ENCODE measurements at regions not wholly inside any gene's neighbourhood (a gene's known extent, or its start where the extent isn't known, plus 50 kb on each side); places are given as distances from the start of the nearest gene placed in this dataset.

GRCh38 chr1:170284016-170284415, 138.3 kb downstream of the NTMT2 start:
- ATAC-seq (replicated peaks in 1 of 4), result no peak

GRCh38 chr1:170284512-170284911, 138.8 kb downstream of the NTMT2 start:
- no CpG with 5 or more reads among the region's 7 CpGs for WGBS (ENCODE audit: insufficient coverage)
- Histone ChIP-seq H3K4me3 (ENCODE audit: control insufficient read depth in 1 of 2, extremely low read depth in 1 of 2, low read length in 1 of 2) (no peak overlapping the region), H3K4me1 (ENCODE audit: control insufficient read depth in 1 of 2, extremely low read depth in 1 of 2, insufficient read depth in 2 of 2, low read length in 2 of 2) (no peaks in the 10 kb centered on the region), H3K9me3 (no peaks in the 10 kb centered on the region), H3K27ac (ENCODE audit: low read length) (no peak overlapping the region), H3K27me3 (replicated peaks in 1 of 2; ENCODE audit: control insufficient read depth in 2 of 2, extremely low read depth in 1 of 2, insufficient read depth in 2 of 2, low read length in 1 of 2) (no peaks in the 10 kb centered on the region), H3K36me3 (ENCODE audit: control insufficient read depth in 2 of 2, extremely low read depth in 1 of 2, insufficient read depth in 1 of 2, low read length in 1 of 2) (no peaks in the 10 kb centered on the region)
- H3K9me3 Mint-ChIP-seq, result no peaks in the 10 kb centered on the region
- H3K4me1 Mint-ChIP-seq, result no peaks in the 10 kb centered on the region
- ChIA-PET POLR2A (no interaction called here), CTCF (no interaction called here)
- H3K27me3 Mint-ChIP-seq, result peaks cover 0 to 11% of the 10 kb centered on the region in 2 donors
- DNase-seq, result no peak
- H3K4me3 Mint-ChIP-seq, result no peak overlapping the region
- H3K27ac Mint-ChIP-seq, result no peak overlapping the region
- no peaks in the 10 kb centered on the region for H3K36me3 Mint-ChIP-seq
- no peak for ATAC-seq (replicated peaks in 1 of 4)

More at GRCh38 chr1:170284016-170284415, 138.3 kb downstream of the NTMT2 start:
- no peaks in the 10 kb centered on the region for H3K27me3 ChIP-seq (replicated peaks in 1 of 2; ENCODE audit: control insufficient read depth in 2 of 2, extremely low read depth in 1 of 2, insufficient read depth in 2 of 2, low read length in 1 of 2)
- H3K4me3 ChIP-seq (ENCODE audit: control insufficient read depth in 1 of 2, extremely low read depth in 1 of 2, low read length in 1 of 2), result no peak overlapping the region
- no peaks in the 10 kb centered on the region for H3K9me3 ChIP-seq
- H3K4me1 Mint-ChIP-seq, result no peaks in the 10 kb centered on the region
- DNase-seq, result no peak
- H3K36me3 ChIP-seq (ENCODE audit: control insufficient read depth in 2 of 2, extremely low read depth in 1 of 2, insufficient read depth in 1 of 2, low read length in 1 of 2), result no peaks in the 10 kb centered on the region
- CTCF ChIA-PET, result no interaction called here
- no peaks in the 10 kb centered on the region for H3K4me1 ChIP-seq (ENCODE audit: control insufficient read depth in 1 of 2, extremely low read depth in 1 of 2, insufficient read depth in 2 of 2, low read length in 2 of 2)
- POLR2A ChIA-PET, result no interaction called here
- peaks cover under 1 to 8% of the 10 kb centered on the region in 2 donors for H3K27me3 Mint-ChIP-seq
- H3K9me3 Mint-ChIP-seq, result no peaks in the 10 kb centered on the region
- no peaks in the 10 kb centered on the region for H3K36me3 Mint-ChIP-seq
- H3K4me3 Mint-ChIP-seq, result no peak overlapping the region
- no peak overlapping the region for H3K27ac Mint-ChIP-seq
- no CpG with 5 or more reads among the region's 3 CpGs for WGBS (ENCODE audit: insufficient coverage)
- H3K27ac ChIP-seq (ENCODE audit: low read length), result no peak overlapping the region

- Mint-ChIP-seq H3K4me1 (no peaks in the 10 kb centered on the region), H3K27ac (no peak overlapping the region), H3K27me3 (peaks cover 0 to 14% of the 10 kb centered on the region in 2 donors), H3K9me3 (no peaks in the 10 kb centered on the region), H3K4me3 (no peak overlapping the region), H3K36me3 (no peaks in the 10 kb centered on the region)
- WGBS (ENCODE audit: insufficient coverage), result 95% methylated on average over 5 of the region's 5 CpGs
- H3K4me3 ChIP-seq (ENCODE audit: control insufficient read depth in 1 of 2, extremely low read depth in 1 of 2, low read length in 1 of 2), result no peak overlapping the region
- no peaks in the 10 kb centered on the region for H3K9me3 ChIP-seq
- no peaks in the 10 kb centered on the region for H3K36me3 ChIP-seq (ENCODE audit: control insufficient read depth in 2 of 2, extremely low read depth in 1 of 2, insufficient read depth in 1 of 2, low read length in 1 of 2)
- no peaks in the 10 kb centered on the region for H3K27me3 ChIP-seq (replicated peaks in 1 of 2; ENCODE audit: control insufficient read depth in 2 of 2, extremely low read depth in 1 of 2, insufficient read depth in 2 of 2, low read length in 1 of 2)
- no peak overlapping the region for H3K27ac ChIP-seq (ENCODE audit: low read length)
- DNase-seq (no peak), ATAC-seq (replicated peaks in 1 of 4) (no peak)
- ChIA-PET POLR2A (no interaction called here), CTCF (no interaction called here)
- H3K4me1 ChIP-seq (ENCODE audit: control insufficient read depth in 1 of 2, extremely low read depth in 1 of 2, insufficient read depth in 2 of 2, low read length in 2 of 2), result no peaks in the 10 kb centered on the region
These were observed 139.2 kb downstream of the NTMT2 start for GRCh38 chr1:170284951-170285350.

DNA sequence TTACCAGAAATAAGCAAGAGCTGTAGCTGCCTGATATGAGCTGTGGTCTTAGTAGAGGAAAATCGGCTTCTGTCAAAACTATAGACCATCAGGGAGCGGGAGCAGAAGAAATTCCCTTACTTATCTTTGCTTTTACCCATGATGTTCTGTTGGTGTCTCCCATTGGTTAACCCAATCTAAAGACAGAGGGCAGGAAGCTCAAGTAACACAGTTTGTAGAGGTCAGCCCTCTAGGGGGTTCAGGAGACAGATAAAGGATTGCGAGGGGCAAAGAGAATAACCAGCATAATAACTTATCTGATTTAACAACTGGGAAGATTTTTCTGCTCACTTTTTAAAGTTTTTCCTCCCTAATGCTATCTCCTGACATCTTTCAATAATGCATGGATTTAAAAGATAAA, 142.4 kb downstream of the NTMT2 start:
- H3K36me3 ChIP-seq (ENCODE audit: control insufficient read depth in 2 of 2, extremely low read depth in 1 of 2, insufficient read depth in 1 of 2, low read length in 1 of 2), result no peaks in the 10 kb centered on the region
- no peak overlapping the region for H3K4me3 ChIP-seq (ENCODE audit: control insufficient read depth in 1 of 2, extremely low read depth in 1 of 2, low read length in 1 of 2)
- no peaks in the 10 kb centered on the region for H3K27me3 ChIP-seq (replicated peaks in 1 of 2; ENCODE audit: control insufficient read depth in 2 of 2, extremely low read depth in 1 of 2, insufficient read depth in 2 of 2, low read length in 1 of 2)
- Mint-ChIP-seq H3K27ac (no peak overlapping the region), H3K36me3 (no peaks in the 10 kb centered on the region), H3K27me3 (peaks cover 0 to 15% of the 10 kb centered on the region in 2 donors), H3K9me3 (no peaks in the 10 kb centered on the region), H3K4me3 (no peak overlapping the region), H3K4me1 (no peaks in the 10 kb centered on the region)
- no peaks in the 10 kb centered on the region for H3K9me3 ChIP-seq
- H3K4me1 ChIP-seq (ENCODE audit: control insufficient read depth in 1 of 2, extremely low read depth in 1 of 2, insufficient read depth in 2 of 2, low read length in 2 of 2), result no peaks in the 10 kb centered on the region
- no CpG with 5 or more reads among the region's 3 CpGs for WGBS (ENCODE audit: insufficient coverage)
- ATAC-seq (replicated peaks in 1 of 4) (no peak), DNase-seq (no peak)
- ChIA-PET CTCF (no interaction called here), POLR2A (no interaction called here)
- no peak overlapping the region for H3K27ac ChIP-seq (ENCODE audit: low read length)

DNA sequence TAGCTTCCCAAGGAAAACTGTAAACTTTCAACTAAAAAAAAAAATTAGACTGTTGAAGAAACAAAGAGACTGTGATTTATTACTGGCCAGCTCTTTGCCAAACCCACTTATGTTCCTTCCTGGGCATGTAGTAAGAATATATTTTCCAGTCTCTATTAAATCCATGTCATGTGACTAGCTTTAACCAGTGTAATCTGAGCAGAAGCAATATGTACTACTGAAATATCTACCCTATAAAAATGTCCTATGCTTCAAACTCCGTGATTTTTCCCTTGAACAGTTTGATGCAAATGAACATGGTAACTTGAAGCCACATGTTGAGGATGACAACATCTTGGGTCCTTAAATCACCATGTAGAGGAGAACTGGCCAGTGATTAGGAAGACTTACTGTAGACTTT, 144.5 kb downstream of the NTMT2 start:
- CTCF ChIA-PET, result no interaction called here
- Histone ChIP-seq H3K9me3 (no peaks in the 10 kb centered on the region), H3K27me3 (replicated peaks in 1 of 2; ENCODE audit: control insufficient read depth in 2 of 2, extremely low read depth in 1 of 2, insufficient read depth in 2 of 2, low read length in 1 of 2) (no peaks in the 10 kb centered on the region), H3K4me3 (ENCODE audit: control insufficient read depth in 1 of 2, extremely low read depth in 1 of 2, low read length in 1 of 2) (no peak overlapping the region), H3K36me3 (ENCODE audit: control insufficient read depth in 2 of 2, extremely low read depth in 1 of 2, insufficient read depth in 1 of 2, low read length in 1 of 2) (no peaks in the 10 kb centered on the region), H3K27ac (ENCODE audit: low read length) (no peak overlapping the region), H3K4me1 (ENCODE audit: control insufficient read depth in 1 of 2, extremely low read depth in 1 of 2, insufficient read depth in 2 of 2, low read length in 2 of 2) (no peaks in the 10 kb centered on the region)
- no peaks in the 10 kb centered on the region for H3K9me3 Mint-ChIP-seq
- ATAC-seq (replicated peaks in 1 of 4), result no peak
- POLR2A ChIA-PET, result no interaction called here
- H3K27me3 Mint-ChIP-seq, result peaks cover 0 to 15% of the 10 kb centered on the region in 2 donors
- DNase-seq, result no peak
- no peaks in the 10 kb centered on the region for H3K36me3 Mint-ChIP-seq
- H3K4me3 Mint-ChIP-seq, result no peak overlapping the region
- H3K27ac Mint-ChIP-seq, result no peak overlapping the region
- WGBS (ENCODE audit: insufficient coverage), result no CpG with 5 or more reads among the region's 1 CpG
- no peaks in the 10 kb centered on the region for H3K4me1 Mint-ChIP-seq

DNA sequence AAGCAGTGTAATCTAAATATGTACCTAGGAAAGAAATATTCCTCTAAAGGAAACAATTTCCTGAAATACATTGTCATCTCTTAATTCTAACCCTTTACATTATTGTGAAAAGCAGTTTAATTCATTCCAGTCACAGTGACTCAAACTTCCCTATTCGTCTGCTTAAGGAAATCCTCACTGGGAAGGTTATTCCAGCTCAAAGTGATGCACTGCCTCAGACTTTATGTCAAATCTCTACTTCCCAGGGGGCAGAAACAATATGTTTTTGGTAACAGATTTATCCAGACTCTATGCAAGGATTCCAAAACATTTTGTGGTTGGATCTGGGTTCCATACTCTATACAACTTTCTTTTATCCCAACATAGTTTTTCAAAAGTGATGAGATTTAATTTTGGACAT, 145.2 kb downstream of the NTMT2 start:
- ATAC-seq (replicated peaks in 1 of 4) (no peak), DNase-seq (no peak)
- Mint-ChIP-seq H3K4me3 (no peak overlapping the region), H3K9me3 (no peaks in the 10 kb centered on the region), H3K27ac (no peak overlapping the region), H3K4me1 (no peaks in the 10 kb centered on the region), H3K27me3 (peaks cover 0 to 15% of the 10 kb centered on the region in 2 donors), H3K36me3 (no peaks in the 10 kb centered on the region)
- POLR2A ChIA-PET, result no interaction called here
- Histone ChIP-seq H3K4me3 (ENCODE audit: control insufficient read depth in 1 of 2, extremely low read depth in 1 of 2, low read length in 1 of 2) (no peak overlapping the region), H3K27me3 (replicated peaks in 1 of 2; ENCODE audit: control insufficient read depth in 2 of 2, extremely low read depth in 1 of 2, insufficient read depth in 2 of 2, low read length in 1 of 2) (no peaks in the 10 kb centered on the region), H3K4me1 (ENCODE audit: control insufficient read depth in 1 of 2, extremely low read depth in 1 of 2, insufficient read depth in 2 of 2, low read length in 2 of 2) (no peaks in the 10 kb centered on the region), H3K9me3 (no peaks in the 10 kb centered on the region), H3K36me3 (ENCODE audit: control insufficient read depth in 2 of 2, extremely low read depth in 1 of 2, insufficient read depth in 1 of 2, low read length in 1 of 2) (no peaks in the 10 kb centered on the region), H3K27ac (ENCODE audit: low read length) (no peak overlapping the region)
- no CpG with 5 or more reads among the region's 1 CpG for WGBS (ENCODE audit: insufficient coverage)
- CTCF ChIA-PET, result no interaction called here

GRCh38 chr1:170291516-170291915, 145.8 kb downstream of the NTMT2 start:
- Mint-ChIP-seq H3K27me3 (peaks cover 0 to 15% of the 10 kb centered on the region in 2 donors), H3K9me3 (no peaks in the 10 kb centered on the region), H3K4me1 (no peaks in the 10 kb centered on the region), H3K4me3 (no peak overlapping the region), H3K27ac (no peak overlapping the region), H3K36me3 (no peaks in the 10 kb centered on the region)
- Histone ChIP-seq H3K36me3 (ENCODE audit: control insufficient read depth in 2 of 2, extremely low read depth in 1 of 2, insufficient read depth in 1 of 2, low read length in 1 of 2) (no peaks in the 10 kb centered on the region), H3K4me1 (ENCODE audit: control insufficient read depth in 1 of 2, extremely low read depth in 1 of 2, insufficient read depth in 2 of 2, low read length in 2 of 2) (no peaks in the 10 kb centered on the region), H3K4me3 (ENCODE audit: control insufficient read depth in 1 of 2, extremely low read depth in 1 of 2, low read length in 1 of 2) (no peak overlapping the region), H3K27ac (ENCODE audit: low read length) (no peak overlapping the region), H3K9me3 (no peaks in the 10 kb centered on the region), H3K27me3 (replicated peaks in 1 of 2; ENCODE audit: control insufficient read depth in 2 of 2, extremely low read depth in 1 of 2, insufficient read depth in 2 of 2, low read length in 1 of 2) (no peaks in the 10 kb centered on the region)
- 88% methylated on average over 3 of the region's 4 CpGs for WGBS (ENCODE audit: insufficient coverage)
- no peak for ATAC-seq (replicated peaks in 1 of 4)
- DNase-seq, result no peak
- ChIA-PET POLR2A (no interaction called here), CTCF (no interaction called here)

Data from T-cell (primary cell).